Caco-2 (cell line): ENCODE measurements at regions not wholly inside any gene's neighbourhood (a gene's known extent, or its start where the extent isn't known, plus 50 kb on each side); places are given as distances from the start of the nearest gene placed in this dataset.

Experiments used
- BruUV-seq: library from RNA; stranded (reverse); fragments of 400-500 nt; replicated peaks from 2 replicates; lab custom pipeline; 2021; lab: Mats Ljungman, UMichigan
- CTCF ChIA-PET: fragments of 300-600 bp; sonication (Branson Sonifier 250); formaldehyde crosslinking; loops from one replicate; lab custom pipeline; 2022; ENCODE audit warnings: antibody characterized with exemption; lab: Charles Lee
- POLR2A ChIA-PET: fragments of 300-600 bp; sonication (Branson Sonifier 250); formaldehyde crosslinking; loops from one replicate; lab custom pipeline; 2022; ENCODE audit warnings: antibody characterized with exemption; lab: Charles Lee
- DNase-seq, 2 experiments: peaks; one replicate each; pipeline versions ENCODE4 v3.0.0 to v3.0.0-alpha.2; 2020 to 2022
- H3K27me3 ChIP-seq: replicated peaks from 2 replicates; pipeline ENCODE4 v1.6.0; 2011; ENCODE audit warnings: low read length; ENCODE audit not compliant: control insufficient read depth, insufficient read depth
- H3K36me3 ChIP-seq: 2 replicates; pipeline ENCODE4 v1.5.1; 2011; ENCODE audit warnings: low read length; ENCODE audit not compliant: control insufficient read depth, insufficient read depth
- H3K4me1 ChIP-seq: fragments of 250-450 bp; sonication (Bioruptor Pico); 2 replicates; pipeline ENCODE4 v1.5.1; 2020; ENCODE audit warnings: mild to moderate bottlenecking
- H3K4me3 ChIP-seq: 2 replicates; pipeline ENCODE4 v1.5.1; 2011; ENCODE audit warnings: low read depth, mild to moderate bottlenecking, control low read depth, low read length
- H3K9me3 ChIP-seq: fragments of 250-450 bp; sonication (Bioruptor Pico); 2 replicates; pipeline ENCODE4 v1.5.1; 2020; ENCODE audit warnings: mild to moderate bottlenecking, moderate library complexity
- H3K27ac Mint-ChIP-seq: one replicate; pipeline ENCODE4 v1.8.0; 2022; ENCODE audit warnings: mixed read lengths; ENCODE audit not compliant: unreplicated experiment
- H3K27me3 Mint-ChIP-seq: one replicate; pipeline ENCODE4 v1.8.0; 2022; ENCODE audit warnings: mixed read lengths; ENCODE audit not compliant: insufficient read depth, unreplicated experiment
- H3K36me3 Mint-ChIP-seq: one replicate; pipeline ENCODE4 v1.8.0; 2022; ENCODE audit warnings: mild to moderate bottlenecking, mixed read lengths; ENCODE audit not compliant: insufficient read depth, unreplicated experiment
- H3K4me1 Mint-ChIP-seq: one replicate; pipeline ENCODE4 v1.8.0; 2022; ENCODE audit warnings: low read depth, mixed read lengths; ENCODE audit not compliant: unreplicated experiment
- H3K4me3 Mint-ChIP-seq: one replicate; pipeline ENCODE4 v1.8.0; 2022; ENCODE audit warnings: mild to moderate bottlenecking, moderate library complexity, mixed read lengths; ENCODE audit not compliant: unreplicated experiment
- H3K9me3 Mint-ChIP-seq: one replicate; pipeline ENCODE4 v1.8.0; 2022; ENCODE audit warnings: mixed read lengths; ENCODE audit not compliant: unreplicated experiment
- intact Hi-C: fragments of 100-400 bp; cut with micrococcal nuclease; formaldehyde crosslinking; loops from one replicate; pipeline ENCODE4 v1.10.0; 2022; ENCODE audit not compliant: unreplicated experiment
- TF ChIP-seq, protein P1 (sequence below), 2 experiments: fragments of 200-600 bp in 1 of 2; IDR thresholded peaks; 1 replicate in 1 of 2; 2 replicates in 1 of 2; pipeline versions ENCODE4 v1.5.1 to v1.8.0; 2011 to 2022; ENCODE audit warnings: antibody characterized with exemption in 1 of 2, control low read depth in 1 of 2, inconsistent platforms in 1 of 2, low read depth in 1 of 2, low read length in 1 of 2, mild to moderate bottlenecking in 1 of 2, moderate library complexity in 1 of 2; ENCODE audit not compliant: insufficient read depth in 1 of 2, severe bottlenecking in 1 of 2, unreplicated experiment in 1 of 2

GRCh38 chr2:13711154-13711553 is 921.4 kb upstream of the LRATD1 start:
- no peak overlapping the region for H3K27ac Mint-ChIP-seq
- POLR2A ChIA-PET: no interaction called here
- Histone ChIP-seq H3K36me3 (no peaks in the 10 kb centered on the region), H3K4me1 (no peaks in the 10 kb centered on the region), H3K4me3 (no peak overlapping the region), H3K9me3 (no peaks in the 10 kb centered on the region), H3K27me3 (no peaks in the 10 kb centered on the region)
- no peaks in the 10 kb centered on the region for H3K27me3 Mint-ChIP-seq
- no peaks in the 10 kb centered on the region for H3K4me1 Mint-ChIP-seq
- intact Hi-C loops: no loop called here
- CTCF ChIA-PET: no interaction called here
- TF ChIP-seq, protein P1, sequence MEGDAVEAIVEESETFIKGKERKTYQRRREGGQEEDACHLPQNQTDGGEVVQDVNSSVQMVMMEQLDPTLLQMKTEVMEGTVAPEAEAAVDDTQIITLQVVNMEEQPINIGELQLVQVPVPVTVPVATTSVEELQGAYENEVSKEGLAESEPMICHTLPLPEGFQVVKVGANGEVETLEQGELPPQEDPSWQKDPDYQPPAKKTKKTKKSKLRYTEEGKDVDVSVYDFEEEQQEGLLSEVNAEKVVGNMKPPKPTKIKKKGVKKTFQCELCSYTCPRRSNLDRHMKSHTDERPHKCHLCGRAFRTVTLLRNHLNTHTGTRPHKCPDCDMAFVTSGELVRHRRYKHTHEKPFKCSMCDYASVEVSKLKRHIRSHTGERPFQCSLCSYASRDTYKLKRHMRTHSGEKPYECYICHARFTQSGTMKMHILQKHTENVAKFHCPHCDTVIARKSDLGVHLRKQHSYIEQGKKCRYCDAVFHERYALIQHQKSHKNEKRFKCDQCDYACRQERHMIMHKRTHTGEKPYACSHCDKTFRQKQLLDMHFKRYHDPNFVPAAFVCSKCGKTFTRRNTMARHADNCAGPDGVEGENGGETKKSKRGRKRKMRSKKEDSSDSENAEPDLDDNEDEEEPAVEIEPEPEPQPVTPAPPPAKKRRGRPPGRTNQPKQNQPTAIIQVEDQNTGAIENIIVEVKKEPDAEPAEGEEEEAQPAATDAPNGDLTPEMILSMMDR (IDR thresholded peaks at IDR 0.05; ENCODE audit: insufficient read depth in 1 of 2, low read depth in 1 of 2, low read length in 1 of 2, severe bottlenecking in 1 of 2, unreplicated experiment in 1 of 2): no peak
- no peaks in the 10 kb centered on the region for H3K36me3 Mint-ChIP-seq
- no TSS peak for BruUV-seq
- H3K9me3 Mint-ChIP-seq: no peaks in the 10 kb centered on the region
- H3K4me3 Mint-ChIP-seq: no peak overlapping the region
- DNase-seq: no peak

DNA sequence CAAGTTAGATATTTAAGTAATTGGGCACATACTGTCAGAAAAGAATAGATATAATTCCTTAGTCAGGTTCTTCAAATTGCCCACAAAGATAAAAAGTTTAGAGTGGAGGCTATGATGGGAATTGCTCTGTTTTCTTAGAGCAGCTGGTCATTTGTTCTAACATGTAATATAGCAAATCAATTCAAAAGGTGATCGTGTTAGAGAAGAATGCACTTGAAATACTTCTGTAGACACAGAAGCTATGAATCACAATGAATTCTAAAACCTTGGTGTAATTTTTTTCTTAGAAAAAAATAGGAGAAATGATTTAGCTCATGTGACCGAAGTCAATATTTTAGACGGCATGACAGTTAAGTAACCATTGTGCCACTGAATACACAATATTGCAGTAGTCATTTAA is 918.1 kb upstream of the LRATD1 start:
- TF ChIP-seq, protein P1 (IDR thresholded peaks at IDR 0.05; ENCODE audit: insufficient read depth in 1 of 2, low read depth in 1 of 2, low read length in 1 of 2, severe bottlenecking in 1 of 2, unreplicated experiment in 1 of 2): no peak
- intact Hi-C loops: no loop called here
- Mint-ChIP-seq H3K9me3 (no peaks in the 10 kb centered on the region), H3K27ac (no peak overlapping the region), H3K27me3 (no peaks in the 10 kb centered on the region), H3K36me3 (no peaks in the 10 kb centered on the region), H3K4me3 (no peak overlapping the region), H3K4me1 (no peaks in the 10 kb centered on the region)
- DNase-seq: no peak
- Histone ChIP-seq H3K27me3 (no peaks in the 10 kb centered on the region), H3K4me3 (no peak overlapping the region), H3K9me3 (no peaks in the 10 kb centered on the region), H3K36me3 (no peaks in the 10 kb centered on the region), H3K4me1 (no peaks in the 10 kb centered on the region)
- BruUV-seq: no TSS peak
- ChIA-PET POLR2A (no interaction called here), CTCF (no interaction called here)

GRCh38 chr2:13725945-13726344 is 906.6 kb upstream of the LRATD1 start:
- H3K9me3 Mint-ChIP-seq: no peaks in the 10 kb centered on the region
- CTCF ChIA-PET: no interaction called here
- no peaks in the 10 kb centered on the region for H3K4me1 Mint-ChIP-seq
- Histone ChIP-seq H3K27me3 (no peaks in the 10 kb centered on the region), H3K9me3 (no peaks in the 10 kb centered on the region), H3K4me1 (no peaks in the 10 kb centered on the region), H3K4me3 (no peak overlapping the region), H3K36me3 (no peaks in the 10 kb centered on the region)
- POLR2A ChIA-PET: no interaction called here
- intact Hi-C loops: no loop called here
- H3K36me3 Mint-ChIP-seq: no peaks in the 10 kb centered on the region
- H3K4me3 Mint-ChIP-seq: no peak overlapping the region
- no TSS peak for BruUV-seq
- TF ChIP-seq, protein P1 (IDR thresholded peaks at IDR 0.05; ENCODE audit: insufficient read depth in 1 of 2, low read depth in 1 of 2, low read length in 1 of 2, severe bottlenecking in 1 of 2, unreplicated experiment in 1 of 2): no peak
- H3K27ac Mint-ChIP-seq: no peak overlapping the region
- DNase-seq: no peak
- H3K27me3 Mint-ChIP-seq: no peaks in the 10 kb centered on the region
